SK-N-MC (cell line): ENCODE measurements at regions not wholly inside any gene's neighbourhood (a gene's known extent, or its start where the extent isn't known, plus 50 kb on each side); places are given as distances from the start of the nearest gene placed in this dataset.
"Not testable (repeated sequence)": the region's sequence is repeated elsewhere in the genome, so short reads cannot be mapped to it uniquely, and the experiment has no call there.

Source experiments
- DNase-seq: peaks from one replicate; pipeline ENCODE4 v3.0.0-alpha.2; 2011; ENCODE audit warnings: low read depth, low spot score
- H3K27ac ChIP-seq: fragments of 200-600 bp; sonication (generic); 2 replicates; pipeline ENCODE4 v1.5.1; 2016; ENCODE audit warnings: mixed run types
- H3K36me3 ChIP-seq: fragments of 200-600 bp; sonication (generic); 2 replicates; pipeline ENCODE4 v1.6.1; 2017; ENCODE audit warnings: antibody characterized with exemption, low read length, mixed read lengths; ENCODE audit not compliant: insufficient read depth
- H3K4me3 ChIP-seq: fragments of 200-600 bp; sonication (generic); 2 replicates; pipeline ENCODE4 v1.5.1; 2016
- H3K9ac ChIP-seq: fragments of 200-600 bp; sonication (generic); 2 replicates; pipeline ENCODE4 v1.8.0; 2017; ENCODE audit warnings: mixed run types, mixed read lengths; ENCODE audit not compliant: insufficient read length
- H3K9me3 ChIP-seq: fragments of 200-600 bp; sonication (generic); 2 replicates; pipeline ENCODE4 v1.6.1; 2017; ENCODE audit warnings: low read depth, mild to moderate bottlenecking, antibody characterized with exemption, low read length, moderate library complexity, mixed read lengths
- EZH2 ChIP-seq: fragments of 200-600 bp; sonication (generic); IDR thresholded peaks from one replicate; pipeline ENCODE4 v1.6.1; 2017; ENCODE audit warnings: antibody characterized with exemption
- FOXP2 ChIP-seq: optimal IDR thresholded peaks from 2 replicates; pipeline ENCODE3; 2011; ENCODE audit warnings: mild to moderate bottlenecking, moderate library complexity; ENCODE audit not compliant: insufficient read depth; ENCODE audit errors: extremely low read length, control extremely low read depth
- POLR2AphosphoS5 ChIP-seq: IDR thresholded peaks from 2 replicates; pipeline ENCODE4 v1.6.1; 2012; ENCODE audit warnings: mild to moderate bottlenecking, low read depth, low read length, borderline replicate concordance

DNA sequence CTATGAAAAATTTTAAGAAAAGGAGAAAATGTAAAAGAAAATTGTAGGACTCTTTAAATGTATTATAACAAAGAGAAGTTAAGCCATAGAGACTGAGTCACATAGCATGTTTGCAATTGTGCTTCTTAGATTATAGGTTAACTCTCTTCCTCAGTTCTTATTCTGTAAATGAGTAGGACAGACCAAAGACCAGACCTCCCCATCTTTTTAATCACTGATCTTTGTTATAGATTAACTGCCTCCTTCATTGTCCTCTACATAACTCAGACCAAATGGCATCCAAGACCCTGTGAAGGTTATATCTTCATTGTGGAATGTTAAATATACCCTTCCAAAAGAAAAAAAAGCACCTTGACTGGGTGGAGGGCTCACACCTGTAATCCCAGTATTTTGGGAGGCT is 316.9 kb upstream of the LRRTM4 start:
- H3K4me3 ChIP-seq = no peak overlapping the region
- peaks cover 8% of the 10 kb centered on the region; the same call in 1 of the 2 replicates for H3K9me3 ChIP-seq
- no peaks in the 10 kb centered on the region for H3K36me3 ChIP-seq
- H3K27ac ChIP-seq = no peak overlapping the region
- H3K9ac ChIP-seq = no peak overlapping the region
- no peak for DNase-seq
- TF ChIP-seq FOXP2 = no peak
- no peak for TF ChIP-seq POLR2AphosphoS5
- TF ChIP-seq EZH2 = no peak

DNA sequence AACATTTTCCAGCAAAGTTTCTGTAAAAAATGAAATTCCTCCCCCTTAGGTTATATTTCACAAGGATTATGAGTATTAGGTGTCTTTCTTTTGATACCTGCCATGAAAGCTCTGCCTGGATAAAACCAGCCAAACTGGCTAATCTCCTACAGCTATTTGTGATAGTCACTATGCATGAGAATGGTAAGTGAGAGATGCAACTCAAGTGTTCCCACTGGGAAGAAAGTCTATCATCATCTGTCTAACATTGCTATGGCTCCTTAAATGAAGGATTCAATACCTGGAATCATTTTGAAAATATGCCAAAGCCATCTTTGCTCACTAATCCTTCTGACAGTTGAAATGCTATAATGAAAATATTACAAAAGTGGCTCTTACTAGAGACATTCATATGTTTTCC is 339.9 kb upstream of the LRRTM4 start:
- TF ChIP-seq FOXP2 = no peak
- TF ChIP-seq EZH2 = no peak
- no peak for TF ChIP-seq POLR2AphosphoS5
- no peak for DNase-seq
- Histone ChIP-seq H3K27ac (no peak overlapping the region), H3K9ac (no peak overlapping the region), H3K36me3 (no peaks in the 10 kb centered on the region), H3K9me3 (no peaks in the 10 kb centered on the region), H3K4me3 (no peak overlapping the region)

DNA sequence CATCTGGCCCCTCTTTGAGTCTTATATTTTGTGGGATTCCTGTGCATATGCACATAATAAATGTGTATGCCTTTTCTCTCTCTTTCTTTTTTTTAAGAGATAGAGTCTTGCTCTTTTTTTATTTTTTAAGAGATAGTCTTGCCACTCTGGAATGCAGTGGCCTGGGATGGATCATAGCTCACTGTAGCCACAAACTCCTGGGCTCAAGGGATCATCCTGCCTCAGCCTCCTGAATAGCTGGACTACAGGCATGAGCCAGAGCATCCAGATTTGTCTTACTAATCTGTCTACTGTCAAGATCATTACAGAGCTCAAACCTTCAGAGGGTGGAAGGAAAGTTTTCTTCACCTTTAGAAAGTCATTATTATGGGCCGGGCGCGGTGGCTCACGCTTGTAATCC is 342.2 kb upstream of the LRRTM4 start:
- no peak overlapping the region for H3K9ac ChIP-seq
- no peaks in the 10 kb centered on the region for H3K9me3 ChIP-seq
- no peaks in the 10 kb centered on the region for H3K36me3 ChIP-seq
- no peak for DNase-seq
- H3K4me3 ChIP-seq = no peak overlapping the region
- H3K27ac ChIP-seq = no peak overlapping the region
- TF ChIP-seq FOXP2 = no peak
- no peak for TF ChIP-seq POLR2AphosphoS5
- no peak for TF ChIP-seq EZH2

DNA sequence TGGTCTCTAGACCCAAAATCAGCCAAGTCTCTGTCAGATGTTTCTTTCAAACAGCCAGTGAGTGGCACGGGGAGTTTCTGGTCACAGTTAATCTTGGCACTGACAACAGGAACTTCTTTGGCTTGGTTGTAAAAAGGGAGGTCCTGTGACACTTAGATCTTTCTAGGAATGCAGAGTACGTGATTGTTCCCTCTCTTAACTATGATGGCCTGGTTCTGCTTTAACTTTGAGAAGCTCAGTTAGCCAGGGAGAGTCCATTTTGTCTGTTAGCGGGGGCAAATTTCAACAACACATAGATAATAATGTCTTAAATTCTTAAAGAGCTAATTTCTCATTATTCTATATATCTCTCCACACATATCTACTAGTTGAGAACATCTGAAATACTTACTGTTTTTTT is 344.5 kb upstream of the LRRTM4 start:
- Histone ChIP-seq H3K27ac (no peak overlapping the region), H3K9me3 (no peaks in the 10 kb centered on the region), H3K4me3 (no peak overlapping the region), H3K36me3 (no peaks in the 10 kb centered on the region), H3K9ac (no peak overlapping the region)
- TF ChIP-seq FOXP2 (no peak), EZH2 (no peak), POLR2AphosphoS5 (no peak)
- DNase-seq = no peak

DNA sequence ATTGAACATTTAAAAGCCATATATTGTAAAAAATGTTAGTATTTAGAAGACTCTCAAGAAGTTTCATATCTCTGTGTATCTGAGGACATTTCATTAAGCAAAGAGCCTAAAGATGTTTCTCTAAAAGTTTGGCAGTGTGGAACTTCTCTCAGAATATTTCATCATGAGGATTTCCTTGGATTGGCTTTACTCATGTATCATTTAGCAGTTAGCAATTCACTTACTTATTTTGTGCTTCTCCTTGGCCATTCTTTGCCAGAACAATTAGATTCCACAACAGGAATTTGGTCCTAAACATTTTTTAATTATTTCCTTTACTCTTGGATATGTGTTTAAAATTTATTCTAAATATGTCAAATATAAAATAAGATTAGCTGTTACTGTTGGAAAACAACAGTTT is 345.0 kb upstream of the LRRTM4 start:
- Histone ChIP-seq H3K9me3 (no peaks in the 10 kb centered on the region), H3K4me3 (no peak overlapping the region), H3K27ac (no peak overlapping the region), H3K9ac (no peak overlapping the region), H3K36me3 (no peaks in the 10 kb centered on the region)
- no peak for DNase-seq
- no peak for TF ChIP-seq POLR2AphosphoS5
- no peak for TF ChIP-seq FOXP2
- no peak for TF ChIP-seq EZH2

DNA sequence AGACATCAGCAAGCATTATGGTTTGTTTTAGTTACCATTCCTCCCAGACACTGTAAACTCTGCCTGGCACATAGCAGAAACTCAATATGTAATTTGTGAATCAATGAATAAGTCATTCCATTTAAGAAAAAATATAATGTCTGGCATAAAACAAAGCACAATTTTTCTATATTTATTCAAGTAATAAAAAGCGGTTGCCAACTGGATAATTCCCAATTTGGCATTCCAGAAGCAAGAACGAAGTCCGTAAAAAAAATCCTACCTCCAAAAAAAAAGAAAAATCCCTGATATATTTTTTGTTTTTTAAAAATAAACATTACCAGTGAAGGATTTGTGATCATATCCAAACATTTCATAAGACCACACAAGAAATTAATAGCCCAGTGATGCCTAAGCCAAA is 351.3 kb upstream of the LRRTM4 start:
- H3K9ac ChIP-seq = no peak overlapping the region
- H3K36me3 ChIP-seq = no peaks in the 10 kb centered on the region
- no peak overlapping the region for H3K27ac ChIP-seq
- no peak overlapping the region for H3K4me3 ChIP-seq
- DNase-seq = no peak
- no peaks in the 10 kb centered on the region for H3K9me3 ChIP-seq
- TF ChIP-seq FOXP2 (no peak), EZH2 (no peak), POLR2AphosphoS5 (no peak)

DNA sequence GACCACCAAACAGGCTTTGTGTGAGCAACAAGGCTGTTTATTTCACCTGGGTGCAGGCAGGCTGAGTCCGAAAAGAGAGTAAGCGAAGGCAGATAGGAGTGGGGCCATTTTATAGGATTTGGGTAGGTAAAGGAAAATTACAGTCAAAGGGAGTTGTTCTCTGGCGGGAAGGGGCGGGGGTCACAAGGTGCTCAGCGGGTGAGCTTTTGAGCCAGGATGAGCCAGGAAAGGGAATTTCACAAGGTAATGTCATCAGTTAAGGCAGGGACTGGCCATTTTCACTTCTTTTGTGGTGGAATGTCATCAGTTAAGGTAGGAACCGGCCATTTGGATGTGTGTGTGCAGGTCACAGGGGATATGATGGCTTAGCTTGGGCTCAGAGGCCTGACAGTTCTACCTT is 378.0 kb upstream of the LRRTM4 start:
- H3K27ac ChIP-seq, H3K9ac ChIP-seq, DNase-seq, H3K9me3 ChIP-seq, H3K4me3 ChIP-seq, H3K36me3 ChIP-seq: not testable (repeated sequence)

DNA sequence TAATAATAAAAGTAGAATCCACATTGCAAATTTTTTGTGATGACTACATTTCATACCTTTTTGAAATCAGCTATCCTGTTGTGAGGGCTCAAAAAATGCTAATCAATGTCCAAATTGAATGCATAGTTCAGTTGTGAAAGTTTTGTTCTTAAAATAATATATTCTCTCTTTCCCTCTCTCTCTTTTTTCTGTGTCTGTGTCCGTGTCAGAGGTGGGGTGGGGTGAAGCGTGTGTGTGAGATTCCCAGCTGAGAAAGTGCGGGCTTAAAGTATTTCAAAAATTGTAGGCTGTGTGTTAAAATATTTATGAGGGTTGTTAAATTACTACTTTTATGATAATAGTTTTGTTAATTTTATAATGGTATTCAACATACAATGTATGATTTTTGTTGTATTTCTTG is 388.0 kb upstream of the LRRTM4 start:
- no peak overlapping the region for H3K9ac ChIP-seq
- no peak overlapping the region for H3K27ac ChIP-seq
- TF ChIP-seq FOXP2 (no peak), POLR2AphosphoS5 (no peak), EZH2 (no peak)
- no peak overlapping the region for H3K4me3 ChIP-seq
- no peak for DNase-seq
- no peaks in the 10 kb centered on the region for H3K9me3 ChIP-seq
- no peaks in the 10 kb centered on the region for H3K36me3 ChIP-seq

DNA sequence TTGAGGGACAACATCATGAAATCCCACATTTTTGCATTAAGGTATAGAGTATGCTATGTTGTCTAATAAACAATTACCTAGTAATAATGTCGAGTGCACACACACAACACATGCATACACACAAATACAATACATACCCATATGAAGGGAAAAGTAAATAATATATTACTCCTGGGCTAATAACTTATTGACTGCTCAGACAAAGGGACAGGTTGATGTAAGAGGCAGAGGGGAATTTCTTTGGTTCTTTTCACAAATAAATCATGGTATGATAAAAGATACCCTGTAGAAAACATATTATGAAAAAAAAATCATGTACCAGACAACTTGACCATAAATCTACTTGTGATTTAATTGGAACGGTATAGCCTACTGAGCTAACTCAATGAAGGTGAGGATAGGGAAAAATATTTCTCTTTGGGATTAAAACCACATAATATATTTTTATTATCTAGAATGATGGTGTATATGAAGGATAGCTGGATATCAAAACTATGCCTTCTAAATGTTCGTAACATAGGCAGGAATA is 398.7 kb upstream of the LRRTM4 start:
- TF ChIP-seq EZH2 (no peak), POLR2AphosphoS5 (no peak), FOXP2 (no peak)
- Histone ChIP-seq H3K4me3 (no peak overlapping the region), H3K9me3 (no peaks in the 10 kb centered on the region; the same call in 1 of the 2 replicates), H3K9ac (no peak overlapping the region), H3K27ac (no peak overlapping the region), H3K36me3 (no peaks in the 10 kb centered on the region)
- DNase-seq = no peak
